Epithelial cell of proximal tubule (primary cell): ENCODE measurements at regions not wholly inside any gene's neighbourhood (a gene's known extent, or its start where the extent isn't known, plus 50 kb on each side); places are given as distances from the start of the nearest gene placed in this dataset.

Experiments
- DNase-seq: peaks from one replicate; pipeline ENCODE4 v3.0.0-alpha.2; 2011; ENCODE audit warnings: low read depth
- H3K4me3 ChIP-seq: 2 replicates; pipeline ENCODE4 v1.5.1; 2011; ENCODE audit warnings: low read depth, mild to moderate bottlenecking, low read length
- TF ChIP-seq, protein P1 (sequence below): conservative IDR thresholded peaks from 2 replicates; pipeline ENCODE4 v1.5.1; 2012; ENCODE audit warnings: low read depth, mild to moderate bottlenecking, low read length

DNA sequence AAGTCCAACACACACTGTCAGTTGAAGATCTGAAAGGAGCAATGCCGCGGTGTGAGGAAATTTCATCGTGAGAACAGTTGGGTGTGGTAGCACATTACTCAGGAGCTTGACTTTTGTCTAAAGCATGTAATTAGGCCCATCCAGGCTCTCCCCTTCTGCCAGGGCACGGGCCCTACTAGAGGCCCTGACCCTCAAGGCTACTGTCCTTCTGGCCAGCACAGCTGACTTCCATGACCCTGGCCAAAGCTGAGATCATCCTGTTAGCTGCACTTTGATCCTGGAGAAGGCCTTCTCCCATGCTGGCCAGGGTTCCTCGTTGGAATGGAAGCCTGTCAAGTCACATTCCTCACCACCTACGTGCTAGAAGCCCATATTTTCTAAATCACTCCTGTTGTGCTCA lies 77.8 kb upstream of the SLC1A3 start:
- TF ChIP-seq, protein P1, sequence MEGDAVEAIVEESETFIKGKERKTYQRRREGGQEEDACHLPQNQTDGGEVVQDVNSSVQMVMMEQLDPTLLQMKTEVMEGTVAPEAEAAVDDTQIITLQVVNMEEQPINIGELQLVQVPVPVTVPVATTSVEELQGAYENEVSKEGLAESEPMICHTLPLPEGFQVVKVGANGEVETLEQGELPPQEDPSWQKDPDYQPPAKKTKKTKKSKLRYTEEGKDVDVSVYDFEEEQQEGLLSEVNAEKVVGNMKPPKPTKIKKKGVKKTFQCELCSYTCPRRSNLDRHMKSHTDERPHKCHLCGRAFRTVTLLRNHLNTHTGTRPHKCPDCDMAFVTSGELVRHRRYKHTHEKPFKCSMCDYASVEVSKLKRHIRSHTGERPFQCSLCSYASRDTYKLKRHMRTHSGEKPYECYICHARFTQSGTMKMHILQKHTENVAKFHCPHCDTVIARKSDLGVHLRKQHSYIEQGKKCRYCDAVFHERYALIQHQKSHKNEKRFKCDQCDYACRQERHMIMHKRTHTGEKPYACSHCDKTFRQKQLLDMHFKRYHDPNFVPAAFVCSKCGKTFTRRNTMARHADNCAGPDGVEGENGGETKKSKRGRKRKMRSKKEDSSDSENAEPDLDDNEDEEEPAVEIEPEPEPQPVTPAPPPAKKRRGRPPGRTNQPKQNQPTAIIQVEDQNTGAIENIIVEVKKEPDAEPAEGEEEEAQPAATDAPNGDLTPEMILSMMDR = no peak
- no peak overlapping the region for H3K4me3 ChIP-seq
- DNase-seq = no peak

DNA sequence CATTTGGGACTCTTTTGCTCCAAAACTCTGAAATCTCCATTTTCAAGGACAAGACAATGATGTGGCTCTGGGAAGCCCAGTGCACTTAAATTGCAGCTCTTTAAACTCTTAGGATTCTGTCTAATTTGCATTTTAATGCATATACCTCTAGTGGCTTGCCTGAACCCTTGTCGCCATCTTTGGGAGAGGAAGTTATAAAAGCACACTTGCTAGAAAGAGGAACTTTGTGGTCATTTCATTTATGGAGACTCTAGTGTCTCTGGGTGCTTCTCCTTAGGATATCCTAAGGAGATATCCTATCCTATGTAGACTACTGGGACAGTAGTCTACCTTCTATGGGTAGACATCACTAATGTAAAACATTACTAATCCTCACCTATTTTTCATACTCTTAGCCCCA lies 77.3 kb upstream of the SLC1A3 start:
- H3K4me3 ChIP-seq = no peak overlapping the region
- TF ChIP-seq, protein P1 = no peak
- no peak for DNase-seq

DNA sequence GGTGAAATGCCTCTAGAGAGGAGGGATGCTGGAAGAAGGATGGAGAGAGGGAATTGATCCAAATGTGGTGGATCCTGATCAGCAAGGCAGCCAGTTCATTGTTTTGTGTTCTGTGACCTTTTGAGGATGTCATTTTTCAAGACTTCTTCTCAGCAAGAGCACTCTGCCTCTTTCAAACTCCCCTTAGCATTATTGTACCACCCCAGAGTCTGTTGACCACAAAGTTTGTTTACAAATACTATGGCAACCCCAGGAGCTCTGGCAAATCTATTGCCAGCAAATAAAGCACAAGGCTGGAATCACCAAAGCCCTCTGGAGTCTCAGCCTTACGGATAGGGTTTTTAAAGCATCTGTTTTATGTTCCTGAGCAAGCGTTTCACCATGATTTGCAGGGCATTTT lies 76.2 kb upstream of the SLC1A3 start:
- no peak for DNase-seq
- no peak overlapping the region for H3K4me3 ChIP-seq
- TF ChIP-seq, protein P1 = no peak

DNA sequence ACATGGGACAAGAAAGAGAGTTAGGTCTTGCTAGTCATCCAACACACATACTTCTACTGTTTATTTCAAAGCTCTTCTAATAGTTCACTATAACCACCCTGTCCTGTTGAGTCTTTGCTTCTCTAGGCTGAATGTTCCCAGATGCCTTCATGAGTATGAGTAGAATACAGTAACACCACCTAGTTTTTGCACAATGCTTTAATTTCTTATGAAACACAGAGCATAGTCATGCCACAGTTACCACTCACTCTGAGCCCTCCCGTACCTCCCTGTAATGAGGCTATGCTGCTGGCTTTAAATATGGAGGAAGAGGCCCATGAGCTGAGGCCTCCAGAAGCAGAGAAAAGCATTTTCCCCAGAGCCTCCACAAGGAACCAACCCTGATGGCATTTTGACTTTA lies 75.0 kb upstream of the SLC1A3 start:
- no peak overlapping the region for H3K4me3 ChIP-seq
- DNase-seq = no peak
- TF ChIP-seq, protein P1 = no peak

DNA sequence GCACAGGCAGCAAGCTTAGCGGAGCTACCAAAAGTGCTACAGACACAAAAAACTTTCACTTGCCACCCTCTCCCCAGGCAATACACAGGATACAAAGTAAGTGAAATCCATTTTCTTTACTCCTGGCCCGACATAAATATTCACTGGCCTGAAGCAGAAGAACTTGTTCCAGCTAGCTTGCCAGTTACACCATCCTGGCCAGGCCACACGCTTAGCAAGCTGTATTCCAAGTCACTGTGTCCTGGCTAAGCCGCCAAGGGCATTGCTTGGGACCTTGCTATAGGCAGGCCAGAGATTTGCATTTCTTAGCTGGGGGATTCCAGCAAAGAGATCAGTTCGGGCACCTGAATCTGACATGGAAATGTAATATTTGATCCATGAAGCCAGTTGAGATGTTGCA lies 71.0 kb upstream of the SLC1A3 start:
- no peak overlapping the region for H3K4me3 ChIP-seq
- DNase-seq = no peak
- TF ChIP-seq, protein P1 = no peak

DNA sequence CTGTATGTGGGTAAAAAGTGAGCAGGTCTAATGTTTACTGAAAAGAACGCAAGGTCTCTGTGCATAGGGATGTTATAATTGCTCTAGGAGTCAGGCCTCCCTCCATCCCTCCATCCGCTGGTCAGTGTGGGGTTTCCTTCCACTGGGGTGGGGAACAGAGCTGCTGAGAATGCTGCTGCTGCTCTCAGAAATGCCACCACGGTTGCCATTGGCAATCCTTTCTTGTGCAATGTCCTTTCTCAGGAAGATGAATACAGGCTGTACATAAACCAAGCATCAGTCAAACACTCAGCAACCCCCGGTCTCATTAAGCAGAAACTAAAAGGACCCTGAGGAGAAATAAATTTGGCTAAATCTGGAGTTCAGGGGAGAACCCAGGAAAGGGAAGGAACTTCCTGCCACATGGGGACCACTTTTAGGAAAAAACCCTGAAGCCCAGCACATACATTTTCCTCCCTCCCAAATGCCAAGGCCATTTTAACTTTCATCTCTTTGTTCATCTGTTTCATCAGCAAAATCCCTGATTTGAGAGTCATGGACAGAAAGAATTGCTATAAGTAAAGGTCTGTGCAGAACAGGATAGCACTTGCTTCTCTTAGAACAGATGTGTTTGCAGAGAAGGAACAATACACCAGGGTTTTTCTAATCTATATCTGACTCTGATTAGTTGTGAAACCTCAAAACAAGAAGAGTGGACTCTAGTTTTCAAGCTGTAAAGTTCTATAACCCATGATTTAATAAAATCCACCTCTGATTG lies 70.4 kb upstream of the SLC1A3 start:
- DNase-seq = no peak
- TF ChIP-seq, protein P1 = no peak
- H3K4me3 ChIP-seq = no peak overlapping the region

DNA sequence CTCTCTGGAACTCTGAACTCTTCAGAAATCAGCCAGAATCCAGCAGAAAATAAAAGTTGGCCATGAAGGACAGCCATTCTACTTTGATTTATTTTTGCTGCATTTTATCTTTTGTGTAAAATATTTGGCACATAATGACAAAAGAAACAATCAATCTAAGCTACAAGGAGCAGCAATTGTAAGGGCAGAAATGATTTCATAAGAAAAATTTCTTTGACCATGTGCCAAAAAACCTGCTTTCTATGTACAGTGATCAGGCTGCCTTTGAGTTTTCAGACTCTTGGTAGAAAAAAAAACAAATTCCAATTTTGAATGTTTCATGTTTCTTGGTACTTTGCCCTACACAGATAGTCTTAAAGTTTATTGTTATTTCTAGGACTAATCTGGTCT lies 69.8 kb upstream of the SLC1A3 start:
- DNase-seq = no peak
- no peak overlapping the region for H3K4me3 ChIP-seq
- TF ChIP-seq, protein P1 = no peak
